ENCODE measurements at regions not wholly inside any gene's neighbourhood (a gene's known extent, or its start where the extent isn't known, plus 50 kb on each side); places are given as distances from the start of the nearest gene placed in this dataset.

GRCh38 chr13:40465015-40465390 lies 201.4 kb downstream of the FOXO1 start:
- Histone ChIP-seq H3K27ac (ENCODE audit: low read depth, low read length) (no peak overlapping the region), H3K4me1 (ENCODE audit: control insufficient read depth, insufficient read depth, low read length, unreplicated experiment) (no peaks in the 10 kb centered on the region), H3K79me2 (ENCODE audit: control insufficient read depth, insufficient read depth, low read length, unreplicated experiment) (no peaks in the 10 kb centered on the region), H3K4me3 (ENCODE audit: low read depth, low read length) (no peak overlapping the region), H3K27me3 (ENCODE audit: insufficient read depth, low read length) (no peaks in the 10 kb centered on the region), H3K36me3 (ENCODE audit: insufficient read depth, low read length) (no peaks in the 10 kb centered on the region), H2AFZ (ENCODE audit: low read length, unreplicated experiment) (no peak overlapping the region)

- no peak overlapping the region for H2AFZ ChIP-seq (ENCODE audit: low read length, unreplicated experiment)
- H3K27me3 ChIP-seq (ENCODE audit: insufficient read depth, low read length): no peaks in the 10 kb centered on the region
- H3K4me3 ChIP-seq (ENCODE audit: low read depth, low read length): no peak overlapping the region
- no peaks in the 10 kb centered on the region for H3K36me3 ChIP-seq (ENCODE audit: insufficient read depth, low read length)
- no peaks in the 10 kb centered on the region for H3K79me2 ChIP-seq (ENCODE audit: control insufficient read depth, insufficient read depth, low read length, unreplicated experiment)
- H3K4me1 ChIP-seq (ENCODE audit: control insufficient read depth, insufficient read depth, low read length, unreplicated experiment): no peaks in the 10 kb centered on the region
- H3K27ac ChIP-seq (ENCODE audit: low read depth, low read length): no peak overlapping the region
Measured at GRCh38 chr13:40466272-40466671, 200.2 kb downstream of the FOXO1 start.

- H3K36me3 ChIP-seq (ENCODE audit: insufficient read depth, low read length): no peaks in the 10 kb centered on the region
- no peaks in the 10 kb centered on the region for H3K27me3 ChIP-seq (ENCODE audit: insufficient read depth, low read length)
- H3K27ac ChIP-seq (ENCODE audit: low read depth, low read length): no peak overlapping the region
- no peaks in the 10 kb centered on the region for H3K79me2 ChIP-seq (ENCODE audit: control insufficient read depth, insufficient read depth, low read length, unreplicated experiment)
- H3K4me3 ChIP-seq (ENCODE audit: low read depth, low read length): no peak overlapping the region
- no peak overlapping the region for H2AFZ ChIP-seq (ENCODE audit: low read length, unreplicated experiment)
- H3K4me1 ChIP-seq (ENCODE audit: control insufficient read depth, insufficient read depth, low read length, unreplicated experiment): no peaks in the 10 kb centered on the region
Measured at GRCh38 chr13:40468227-40468838, 198.1 kb downstream of the FOXO1 start.

GRCh38 chr13:40469581-40470310 lies 196.7 kb downstream of the FOXO1 start:
- H3K79me2 ChIP-seq (ENCODE audit: control insufficient read depth, insufficient read depth, low read length, unreplicated experiment): no peaks in the 10 kb centered on the region
- no peak overlapping the region for H3K27ac ChIP-seq (ENCODE audit: low read depth, low read length)
- no peaks in the 10 kb centered on the region for H3K36me3 ChIP-seq (ENCODE audit: insufficient read depth, low read length)
- no peak overlapping the region for H3K4me3 ChIP-seq (ENCODE audit: low read depth, low read length)
- no peaks in the 10 kb centered on the region for H3K4me1 ChIP-seq (ENCODE audit: control insufficient read depth, insufficient read depth, low read length, unreplicated experiment)
- no peaks in the 10 kb centered on the region for H3K27me3 ChIP-seq (ENCODE audit: insufficient read depth, low read length)
- no peak overlapping the region for H2AFZ ChIP-seq (ENCODE audit: low read length, unreplicated experiment)

- Histone ChIP-seq H2AFZ (ENCODE audit: low read length, unreplicated experiment) (no peak overlapping the region), H3K4me3 (ENCODE audit: low read depth, low read length) (no peak overlapping the region), H3K79me2 (ENCODE audit: control insufficient read depth, insufficient read depth, low read length, unreplicated experiment) (no peaks in the 10 kb centered on the region), H3K27ac (ENCODE audit: low read depth, low read length) (no peak overlapping the region), H3K36me3 (ENCODE audit: insufficient read depth, low read length) (no peaks in the 10 kb centered on the region), H3K4me1 (ENCODE audit: control insufficient read depth, insufficient read depth, low read length, unreplicated experiment) (no peaks in the 10 kb centered on the region), H3K27me3 (ENCODE audit: insufficient read depth, low read length) (no peaks in the 10 kb centered on the region)
Measured at GRCh38 chr13:40470660-40471059, 195.8 kb downstream of the FOXO1 start.

- Histone ChIP-seq H3K27ac (ENCODE audit: low read depth, low read length) (no peak overlapping the region), H3K27me3 (ENCODE audit: insufficient read depth, low read length) (no peaks in the 10 kb centered on the region), H3K36me3 (ENCODE audit: insufficient read depth, low read length) (no peaks in the 10 kb centered on the region), H2AFZ (ENCODE audit: low read length, unreplicated experiment) (no peak overlapping the region), H3K79me2 (ENCODE audit: control insufficient read depth, insufficient read depth, low read length, unreplicated experiment) (no peaks in the 10 kb centered on the region), H3K4me3 (ENCODE audit: low read depth, low read length) (no peak overlapping the region), H3K4me1 (ENCODE audit: control insufficient read depth, insufficient read depth, low read length, unreplicated experiment) (no peaks in the 10 kb centered on the region)
Measured at GRCh38 chr13:40471076-40471475, 195.4 kb downstream of the FOXO1 start.

- Histone ChIP-seq H2AFZ (ENCODE audit: low read length, unreplicated experiment) (no peak overlapping the region), H3K27ac (ENCODE audit: low read depth, low read length) (no peak overlapping the region), H3K4me1 (ENCODE audit: control insufficient read depth, insufficient read depth, low read length, unreplicated experiment) (peaks cover 6% of the 10 kb centered on the region), H3K79me2 (ENCODE audit: control insufficient read depth, insufficient read depth, low read length, unreplicated experiment) (no peaks in the 10 kb centered on the region), H3K27me3 (ENCODE audit: insufficient read depth, low read length) (no peaks in the 10 kb centered on the region), H3K4me3 (ENCODE audit: low read depth, low read length) (no peak overlapping the region), H3K36me3 (ENCODE audit: insufficient read depth, low read length) (no peaks in the 10 kb centered on the region)
Measured at GRCh38 chr13:40471911-40472310, 194.5 kb downstream of the FOXO1 start.

- no peak overlapping the region for H3K27ac ChIP-seq (ENCODE audit: low read depth, low read length)
- peaks cover 6% of the 10 kb centered on the region for H3K4me1 ChIP-seq (ENCODE audit: control insufficient read depth, insufficient read depth, low read length, unreplicated experiment)
- no peak overlapping the region for H2AFZ ChIP-seq (ENCODE audit: low read length, unreplicated experiment)
- no peaks in the 10 kb centered on the region for H3K79me2 ChIP-seq (ENCODE audit: control insufficient read depth, insufficient read depth, low read length, unreplicated experiment)
- no peaks in the 10 kb centered on the region for H3K27me3 ChIP-seq (ENCODE audit: insufficient read depth, low read length)
- no peaks in the 10 kb centered on the region for H3K36me3 ChIP-seq (ENCODE audit: insufficient read depth, low read length)
- no peak overlapping the region for H3K4me3 ChIP-seq (ENCODE audit: low read depth, low read length)
Measured at GRCh38 chr13:40472427-40473220, 193.8 kb downstream of the FOXO1 start.

- H3K79me2 ChIP-seq (ENCODE audit: control insufficient read depth, insufficient read depth, low read length, unreplicated experiment): no peaks in the 10 kb centered on the region
- no peaks in the 10 kb centered on the region for H3K27me3 ChIP-seq (ENCODE audit: insufficient read depth, low read length)
- H3K4me3 ChIP-seq (ENCODE audit: low read depth, low read length): no peak overlapping the region
- peaks cover 6% of the 10 kb centered on the region for H3K4me1 ChIP-seq (ENCODE audit: control insufficient read depth, insufficient read depth, low read length, unreplicated experiment)
- H3K27ac ChIP-seq (ENCODE audit: low read depth, low read length): no peak overlapping the region
- H2AFZ ChIP-seq (ENCODE audit: low read length, unreplicated experiment): no peak overlapping the region
- H3K36me3 ChIP-seq (ENCODE audit: insufficient read depth, low read length): no peaks in the 10 kb centered on the region
Measured at GRCh38 chr13:40475617-40476016, 190.8 kb downstream of the FOXO1 start.

GRCh38 chr13:40476175-40476958 lies 190.1 kb downstream of the FOXO1 start:
- Histone ChIP-seq H3K79me2 (ENCODE audit: control insufficient read depth, insufficient read depth, low read length, unreplicated experiment) (no peaks in the 10 kb centered on the region), H3K36me3 (ENCODE audit: insufficient read depth, low read length) (no peaks in the 10 kb centered on the region), H3K27me3 (ENCODE audit: insufficient read depth, low read length) (no peaks in the 10 kb centered on the region), H3K4me1 (ENCODE audit: control insufficient read depth, insufficient read depth, low read length, unreplicated experiment) (peaks cover 6% of the 10 kb centered on the region), H3K4me3 (ENCODE audit: low read depth, low read length) (no peak overlapping the region), H2AFZ (ENCODE audit: low read length, unreplicated experiment) (no peak overlapping the region), H3K27ac (ENCODE audit: low read depth, low read length) (no peak overlapping the region)
